ENCODE measurements at regions not wholly inside any gene's neighbourhood (a gene's known extent, or its start where the extent isn't known, plus 50 kb on each side); places are given as distances from the start of the nearest gene placed in this dataset.
A peak's percentile ranks its signal among the peaks of the same experiment; 100 is the strongest.
"Not testable (repeated sequence)": the region's sequence is repeated elsewhere in the genome, so short reads cannot be mapped to it uniquely, and the experiment has no call there.

DNA sequence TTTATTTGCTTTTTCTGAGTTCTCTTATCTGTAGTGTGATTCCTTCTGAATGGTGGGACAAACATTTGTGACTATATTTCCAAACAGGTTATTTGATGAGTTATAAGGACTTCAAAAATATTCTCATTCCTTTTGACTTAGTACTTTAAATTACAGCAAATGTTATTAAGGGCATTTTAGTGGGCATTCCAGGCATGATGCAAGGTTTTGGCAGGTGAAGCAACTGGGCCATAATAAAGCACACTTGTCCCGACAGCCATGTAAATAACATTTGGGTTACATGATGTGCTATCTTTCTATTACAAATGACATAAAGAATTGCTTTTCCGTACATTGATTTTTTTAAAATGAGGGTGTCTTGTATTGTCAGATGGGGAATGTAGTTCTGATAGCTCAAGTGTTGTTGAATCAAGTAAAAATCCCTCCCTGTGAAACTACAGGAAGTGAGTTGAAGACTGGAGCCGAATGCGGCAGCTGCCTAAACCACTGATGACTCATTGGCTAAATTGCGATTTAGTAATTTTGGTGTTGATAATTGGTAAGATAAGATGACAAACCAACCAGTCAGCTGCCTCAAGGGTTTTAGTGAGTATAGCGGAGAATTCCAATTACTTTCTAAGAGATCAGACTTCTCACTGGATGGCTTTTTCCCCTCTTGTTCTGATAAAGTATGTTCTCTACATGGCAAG is 231.3 kb upstream of the NPY start:
- peak; percentile 97 for DNase-seq (ENCODE audit: low read depth)

DNA sequence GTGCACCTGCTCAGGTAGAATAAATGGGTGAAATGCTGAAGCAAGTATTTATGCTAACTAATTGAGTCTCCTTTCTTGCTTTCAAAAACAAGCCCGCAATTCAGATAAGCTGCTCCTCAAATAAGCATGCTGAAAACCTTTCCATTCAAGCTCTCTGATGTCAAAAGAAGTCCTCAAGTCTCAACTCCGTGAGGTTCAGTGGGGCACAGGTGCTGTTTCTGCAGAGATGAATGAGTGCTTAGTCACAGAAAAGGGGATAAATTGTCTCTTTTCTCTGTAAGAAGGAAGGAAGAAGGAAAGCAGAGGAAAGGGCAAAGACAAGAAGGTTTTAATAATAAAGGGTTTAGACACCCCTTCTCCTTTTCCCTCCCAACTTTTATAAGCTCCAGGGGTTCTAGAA is 229.8 kb upstream of the NPY start:
- no peak for DNase-seq (ENCODE audit: low read depth)

DNA sequence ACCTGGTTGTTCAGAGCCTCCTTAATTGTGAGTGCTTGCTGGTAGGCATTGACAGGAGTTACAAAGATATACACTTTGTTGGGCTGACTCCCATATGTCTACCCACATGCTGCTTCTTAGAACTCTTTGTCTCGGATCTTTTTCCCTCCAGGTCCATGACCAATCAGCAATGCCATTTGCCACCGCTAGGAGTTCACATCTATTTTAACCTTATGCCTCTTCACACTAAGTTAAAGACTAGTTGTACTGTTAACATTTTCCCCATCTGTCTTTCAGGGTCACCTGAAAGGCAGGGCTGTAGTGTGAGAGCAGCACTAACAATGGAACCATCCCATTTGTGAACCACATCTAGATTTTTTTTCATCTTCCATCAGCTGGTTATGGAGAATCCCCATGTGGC is 226.7 kb upstream of the NPY start:
- DNase-seq (ENCODE audit: low read depth) = no peak

DNA sequence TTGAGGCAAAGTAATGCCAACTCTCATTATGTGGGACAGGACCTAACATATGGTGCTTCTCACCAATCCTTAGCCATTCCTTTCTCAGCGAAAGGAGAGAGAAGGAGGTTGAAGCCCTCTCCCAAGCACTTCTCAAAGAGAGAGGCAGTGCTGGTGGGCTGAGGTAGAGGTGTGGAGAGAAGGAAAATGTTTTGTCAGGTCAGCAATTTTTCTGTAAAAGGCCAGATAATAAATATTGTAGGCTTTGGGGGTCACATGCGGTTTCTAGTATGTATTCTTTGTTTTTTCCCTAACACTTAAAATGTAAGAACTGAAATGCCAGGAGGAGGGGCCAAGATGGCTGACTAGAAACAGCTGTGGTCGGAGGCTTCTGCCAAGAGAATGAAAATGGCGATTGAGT is 225.0 kb upstream of the NPY start:
- DNase-seq (ENCODE audit: low read depth) = no peak

DNA sequence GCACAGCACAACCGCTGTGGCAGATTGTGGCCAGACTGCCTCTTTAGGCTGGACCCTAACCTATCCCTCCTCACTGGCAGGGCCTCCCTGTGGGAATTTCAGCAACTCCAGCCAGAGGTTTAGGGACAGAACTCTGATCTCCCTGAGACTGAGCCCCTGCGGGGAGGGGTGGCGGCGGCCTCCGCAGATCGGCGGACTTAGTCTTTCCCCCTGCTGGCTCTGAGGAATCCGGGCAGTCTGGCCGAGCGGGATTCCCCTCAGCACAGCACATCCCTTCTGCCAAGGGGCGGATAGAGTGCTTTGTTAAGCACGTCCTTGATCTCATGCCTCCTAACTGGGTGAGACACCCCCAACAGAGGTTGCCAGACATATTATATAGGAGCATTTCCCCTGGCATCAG is 224.2 kb upstream of the NPY start:
- DNase-seq (ENCODE audit: low read depth) = no peak

DNA sequence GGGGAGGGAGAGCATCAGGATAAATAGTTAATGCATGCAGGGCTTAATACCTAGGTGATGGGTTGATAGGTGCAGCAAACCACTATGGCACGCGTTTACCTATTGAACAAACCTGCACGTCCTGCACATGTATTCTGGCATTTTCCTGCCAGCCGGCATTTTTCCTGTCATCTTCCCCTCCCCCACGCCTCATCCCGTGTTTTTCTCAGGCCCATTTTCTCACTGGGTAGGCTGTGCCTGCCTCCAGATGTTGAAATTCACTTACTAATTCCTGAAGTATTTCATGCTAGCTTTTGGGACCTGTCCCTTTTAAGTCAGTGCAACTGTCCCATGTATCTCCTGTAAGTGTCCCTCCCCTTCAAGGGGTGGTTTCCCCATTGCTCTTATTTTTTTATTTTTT is 220.3 kb upstream of the NPY start:
- no peak for DNase-seq (ENCODE audit: low read depth)

DNA sequence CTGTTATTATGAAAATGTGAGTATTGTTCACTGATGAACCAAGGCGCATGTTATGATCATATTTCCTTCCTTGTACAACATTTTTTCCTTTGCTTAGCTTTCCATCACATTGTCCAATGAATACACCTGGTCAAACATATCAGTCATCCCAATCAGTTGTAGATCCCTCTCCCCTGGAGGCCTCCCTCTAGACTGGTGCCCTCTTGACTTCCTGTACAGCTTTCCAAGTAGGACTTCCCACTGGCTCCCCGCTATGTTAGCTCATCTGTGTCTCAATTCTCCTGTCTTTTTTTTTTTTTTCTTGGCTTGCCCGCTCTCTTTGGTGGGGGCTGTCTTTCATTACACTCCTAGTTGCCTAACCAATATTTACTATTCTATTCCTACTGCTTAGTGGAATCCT is 214.2 kb upstream of the NPY start:
- DNase-seq (ENCODE audit: low read depth) = no peak

DNA sequence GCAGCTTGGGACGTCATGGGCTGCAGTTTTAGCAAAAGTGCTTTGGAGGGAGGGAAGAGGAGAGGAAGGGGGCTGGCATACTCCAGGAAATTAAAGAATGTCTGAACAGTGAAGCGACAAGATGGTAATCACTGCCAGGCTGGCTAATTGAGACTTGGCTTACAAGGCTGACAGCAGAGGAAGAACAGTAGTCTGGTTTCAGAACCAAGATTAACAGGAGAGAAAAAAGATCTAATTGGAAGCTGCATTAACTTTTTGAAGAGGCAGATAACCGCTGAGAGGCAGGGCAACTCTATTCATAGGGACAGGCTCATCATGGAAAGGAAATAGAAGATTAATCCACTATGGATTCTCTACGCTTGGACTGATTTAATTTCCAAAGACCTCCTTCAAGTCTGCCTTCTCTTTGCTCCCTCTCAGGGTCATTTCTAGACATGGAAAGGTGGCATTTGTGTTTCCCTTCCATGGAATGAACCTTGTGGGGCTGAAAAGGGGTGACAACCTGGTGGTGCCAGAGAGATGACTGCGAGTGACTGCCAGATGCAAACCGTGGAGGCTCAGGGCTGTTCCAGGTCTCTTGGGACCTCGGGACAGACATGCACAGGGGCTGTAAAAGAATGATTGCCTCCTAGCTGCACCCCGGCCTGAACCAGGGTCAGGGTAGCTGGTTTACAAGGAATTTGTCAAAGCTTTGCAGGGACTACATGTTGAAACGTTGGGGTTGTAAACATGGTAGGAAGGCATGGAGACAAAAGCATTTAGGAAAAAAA is 210.2 kb upstream of the NPY start:
- no peak for DNase-seq (ENCODE audit: low read depth)

DNA sequence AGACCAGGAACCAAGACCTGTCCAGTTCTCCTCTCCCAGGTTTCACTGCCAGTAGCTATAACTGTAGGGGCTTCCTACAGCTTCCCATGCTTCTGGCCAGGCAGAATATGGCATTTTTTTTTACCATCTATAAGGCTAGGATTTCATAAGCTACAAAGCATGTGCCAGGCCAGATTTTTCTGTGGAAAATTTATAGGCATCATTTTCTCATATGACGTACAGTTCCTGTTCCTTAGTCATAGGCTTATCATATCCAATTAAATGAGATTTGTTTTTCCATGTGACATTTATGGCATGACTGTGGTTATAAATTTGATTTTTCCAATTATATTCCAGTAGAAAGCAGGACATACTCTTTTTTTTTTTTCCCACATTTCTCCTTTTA is 208.6 kb upstream of the NPY start:
- DNase-seq (ENCODE audit: low read depth) = peak; percentile 51

DNA sequence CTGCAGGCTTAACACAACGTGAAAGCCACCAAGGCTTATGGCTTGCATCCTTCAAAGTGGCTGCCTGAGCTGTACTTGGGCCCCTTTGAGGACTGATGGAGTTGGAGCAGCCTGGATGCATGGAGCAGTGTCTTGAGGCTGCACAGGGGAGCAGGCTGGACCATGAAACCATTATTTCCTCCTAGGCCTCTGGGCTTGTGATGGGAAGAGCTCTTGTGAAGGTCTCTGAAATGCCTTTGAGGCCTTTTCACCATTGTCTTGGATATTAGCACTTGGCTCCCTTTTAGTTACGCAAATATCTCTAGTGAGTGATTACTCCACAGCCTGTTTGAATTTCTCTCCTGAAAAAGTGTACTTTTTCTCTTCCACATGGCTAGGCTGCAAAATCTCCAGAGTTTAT is 201.2 kb upstream of the NPY start:
- DNase-seq (ENCODE audit: low read depth) = no peak

DNA sequence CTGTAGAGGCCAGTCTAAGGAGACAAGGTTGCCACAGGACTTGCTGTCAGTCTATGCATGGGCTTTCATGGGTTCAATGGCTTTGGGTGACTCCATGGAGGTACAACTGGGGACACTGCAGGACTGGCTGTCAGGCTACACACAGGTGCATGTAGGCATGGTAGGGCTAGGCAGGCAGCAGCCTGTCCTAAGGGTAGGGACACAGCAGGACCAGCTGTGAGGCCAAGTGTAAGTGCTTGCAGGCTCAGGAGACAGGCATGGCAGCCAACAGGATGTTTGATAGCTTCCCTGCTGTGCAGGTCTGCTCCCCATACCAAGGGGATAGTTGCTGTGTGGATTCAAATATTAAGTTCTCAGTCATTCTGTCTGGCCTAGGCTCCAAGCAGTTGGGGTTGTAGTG is 181.0 kb upstream of the NPY start:
- DNase-seq (ENCODE audit: low read depth) = no peak

DNA sequence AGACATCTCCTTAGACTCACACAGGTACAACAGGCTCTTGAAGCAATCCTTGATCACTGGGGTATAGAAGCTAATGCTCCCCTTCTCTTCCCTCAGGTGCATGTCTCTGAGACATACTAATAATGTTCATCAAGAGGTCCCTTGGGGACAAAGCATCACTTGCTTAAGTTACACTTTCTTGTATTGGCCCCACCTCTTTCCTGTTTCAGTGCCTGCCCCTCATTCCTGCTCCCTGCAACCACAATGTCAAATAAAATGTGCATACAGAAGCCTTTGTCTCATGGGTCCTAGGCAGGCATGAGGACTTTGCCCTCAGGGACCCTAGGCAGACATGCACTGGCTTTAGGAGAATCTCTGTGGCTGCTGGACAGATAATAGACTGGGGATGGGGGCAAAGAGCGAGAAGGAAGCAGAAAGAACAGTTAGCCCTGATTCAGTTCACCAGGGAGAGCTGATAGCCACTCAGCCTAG is 175.0 kb upstream of the NPY start:
- DNase-seq (ENCODE audit: low read depth) = no peak

DNA sequence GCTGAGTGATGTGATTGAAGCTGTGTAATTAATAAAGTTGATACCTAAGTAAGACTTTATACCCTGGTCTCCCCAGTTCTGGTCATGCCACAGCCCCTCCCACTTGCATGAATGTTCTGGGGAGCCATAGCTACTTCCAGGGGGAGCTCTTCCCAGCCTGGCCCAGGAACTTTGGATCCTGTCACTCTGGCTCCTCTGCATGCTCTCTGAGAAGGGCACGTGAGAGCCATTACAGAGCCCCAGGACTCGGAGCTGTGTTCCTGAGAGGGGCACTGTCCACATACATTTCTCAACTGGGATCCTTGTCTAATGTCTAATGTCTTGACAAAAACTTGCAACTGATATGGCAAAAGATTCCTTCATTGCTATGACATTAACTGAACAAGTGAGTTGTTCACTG is 173.9 kb upstream of the NPY start:
- DNase-seq (ENCODE audit: low read depth) = no peak

DNA sequence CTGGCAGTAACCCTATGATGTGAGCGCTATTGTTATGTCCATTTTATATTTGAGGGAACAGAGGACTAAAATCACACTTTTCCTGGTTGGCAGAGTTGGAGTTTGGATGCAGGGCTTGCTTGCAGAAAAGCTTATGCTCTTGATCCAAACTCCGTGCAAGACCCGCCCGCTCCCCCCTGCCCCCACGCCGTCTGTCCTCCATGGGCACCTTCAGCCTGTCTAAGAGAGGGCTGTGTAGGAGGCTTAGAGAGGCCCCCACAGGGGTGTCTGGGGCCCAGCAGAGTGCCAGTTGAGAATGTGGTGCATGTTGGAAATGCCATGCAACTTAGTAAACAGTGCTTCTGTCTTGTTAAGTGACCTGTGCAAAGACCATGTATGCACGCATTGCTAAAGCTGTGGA is 170.5 kb upstream of the NPY start:
- no peak for DNase-seq (ENCODE audit: low read depth)

DNA sequence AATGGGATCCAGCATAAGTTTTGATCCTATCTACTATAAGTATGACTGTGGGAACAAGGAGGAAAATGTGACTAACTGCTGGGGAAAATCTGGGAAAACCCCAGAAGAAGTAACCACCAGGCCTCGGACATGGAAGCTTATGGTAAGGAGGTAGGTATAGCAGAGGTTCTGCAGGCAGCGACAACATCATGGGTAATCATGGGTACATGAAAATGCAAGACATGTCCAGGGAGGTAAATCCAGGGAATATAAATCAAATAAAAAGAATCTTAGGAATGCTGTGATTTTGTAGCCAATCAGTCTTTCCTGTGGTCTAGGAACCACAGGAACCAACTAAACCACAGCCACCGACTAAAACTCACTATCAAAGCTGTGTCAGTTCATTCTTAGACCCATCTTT is 168.3 kb upstream of the NPY start:
- peak; percentile 48 for DNase-seq (ENCODE audit: low read depth)

DNA sequence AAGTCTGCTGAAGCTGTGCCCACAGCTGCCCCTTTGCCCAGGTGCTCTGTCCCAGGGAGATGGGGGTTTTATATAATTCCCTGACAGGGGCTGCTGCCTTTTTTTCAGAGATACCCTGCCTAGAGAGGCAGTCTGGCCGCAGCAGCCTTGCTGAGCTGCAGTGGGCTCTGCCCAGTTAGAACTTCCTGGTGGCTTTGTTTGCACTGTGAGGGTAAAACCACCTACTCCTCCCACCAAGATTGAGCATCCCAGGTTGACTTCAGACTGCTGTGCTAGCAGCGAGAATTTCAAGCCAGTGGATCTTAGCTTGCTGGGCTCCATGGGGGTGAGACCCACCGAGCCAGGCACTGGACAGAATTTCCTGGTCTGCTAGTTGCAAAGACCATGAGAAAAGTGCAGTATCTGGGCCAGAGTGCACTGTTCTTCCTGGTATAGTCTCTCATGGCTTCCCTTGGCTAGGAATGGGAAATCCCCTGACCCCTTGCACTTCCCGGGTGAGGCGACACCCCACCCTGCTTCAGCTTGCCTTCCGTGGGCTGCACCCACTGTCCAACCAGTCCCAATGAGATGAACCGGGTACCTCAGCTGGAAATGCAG is 166.0 kb upstream of the NPY start:
- DNase-seq (ENCODE audit: low read depth) = not testable (repeated sequence)

DNA sequence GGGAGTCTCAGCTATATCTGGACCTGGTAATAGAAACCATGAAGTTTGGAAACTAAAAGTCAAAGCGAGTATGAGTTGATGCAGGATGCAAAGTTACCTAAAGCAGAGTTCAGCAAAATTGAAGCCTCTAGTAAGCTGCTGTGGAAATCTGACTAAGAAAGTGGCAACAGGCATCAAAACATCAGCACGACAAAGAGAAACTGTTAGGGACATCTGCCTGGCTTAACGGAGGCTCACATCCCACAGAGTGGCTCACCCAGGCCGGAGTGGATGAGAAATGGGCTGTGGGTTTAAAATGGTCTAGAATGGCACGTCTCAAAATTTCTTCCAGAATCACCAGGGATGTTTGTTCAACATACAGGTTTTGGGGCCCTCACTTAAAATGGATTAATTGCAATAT is 164.1 kb upstream of the NPY start:
- DNase-seq (ENCODE audit: low read depth) = no peak

DNA sequence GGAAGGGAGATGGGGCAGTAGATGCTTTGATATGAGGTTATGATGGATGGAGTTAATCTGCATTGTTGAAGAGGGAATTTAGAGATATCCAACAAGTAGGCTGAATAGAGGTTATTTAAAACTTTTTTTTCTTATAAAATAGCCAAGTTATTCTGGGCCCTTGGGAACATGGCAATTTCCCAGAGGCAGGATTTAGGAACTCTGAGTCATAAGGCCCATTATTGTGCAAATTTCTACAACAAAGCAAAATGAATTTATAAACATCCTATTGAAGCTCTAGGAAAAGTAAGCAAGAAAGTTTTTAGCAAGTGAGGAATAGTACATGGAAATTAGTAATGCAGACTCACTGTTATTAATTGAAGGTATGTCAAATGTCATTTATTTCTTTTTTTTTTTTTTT is 160.9 kb upstream of the NPY start:
- DNase-seq (ENCODE audit: low read depth) = no peak

DNA sequence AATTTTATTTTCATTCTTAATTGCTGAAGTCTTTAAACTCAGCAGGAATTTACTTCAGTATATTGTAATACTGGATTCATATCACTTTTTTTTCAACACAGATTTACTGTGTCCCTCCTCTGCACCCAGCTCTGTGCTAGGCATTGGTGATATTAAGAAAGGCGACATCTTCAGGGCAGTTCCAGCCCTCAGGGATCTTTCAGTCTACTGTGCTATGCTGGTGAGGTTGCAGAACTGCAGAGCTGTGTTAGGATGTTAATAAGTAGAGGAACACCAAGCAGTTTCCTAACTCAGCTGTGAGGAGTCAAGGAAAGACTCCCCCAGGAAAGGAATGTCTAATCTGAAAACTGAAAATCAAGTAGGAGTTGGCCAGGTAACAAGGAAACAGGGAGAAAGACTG is 158.2 kb upstream of the NPY start:
- no peak for DNase-seq (ENCODE audit: low read depth)

DNA sequence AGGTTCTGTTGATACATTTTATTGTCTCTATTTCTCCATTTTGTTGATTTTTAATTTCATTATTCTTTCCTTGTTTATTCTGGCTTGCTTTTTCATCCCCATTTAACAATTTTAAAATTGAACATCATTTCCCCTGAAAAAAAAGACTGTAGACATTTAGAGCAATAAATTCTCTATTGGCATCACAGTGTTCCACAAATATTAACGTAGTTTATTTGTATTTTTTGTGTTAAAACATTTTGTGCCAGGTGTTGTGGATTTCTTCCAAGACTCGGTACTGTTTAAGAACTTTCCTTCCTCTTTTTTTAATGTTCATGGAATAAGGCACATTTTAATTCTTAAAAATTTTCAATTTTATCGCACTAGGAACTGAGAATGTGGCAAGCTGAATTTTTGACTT is 156.1 kb upstream of the NPY start:
- DNase-seq (ENCODE audit: low read depth) = no peak

DNA sequence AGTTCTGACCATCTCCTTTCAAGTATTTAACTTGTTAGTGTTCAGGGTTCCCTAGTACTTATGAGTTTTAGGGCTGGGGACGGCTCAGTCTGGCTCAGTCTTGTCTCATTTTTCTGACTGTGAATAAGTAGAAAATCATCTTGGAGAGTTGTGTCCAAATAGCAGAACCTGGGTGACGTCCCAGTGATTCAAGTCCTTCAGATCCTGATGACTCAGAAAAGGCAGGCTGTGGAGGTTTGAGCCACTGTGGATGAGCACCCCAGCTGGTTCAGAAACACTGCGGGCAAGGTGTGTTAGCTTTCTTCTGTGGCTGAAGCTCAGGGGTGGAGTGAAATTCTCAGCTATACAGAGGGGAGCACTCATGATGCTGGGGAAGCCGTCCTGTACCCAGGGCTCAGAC is 154.4 kb upstream of the NPY start:
- peak; percentile 85 for DNase-seq (ENCODE audit: low read depth)

DNA sequence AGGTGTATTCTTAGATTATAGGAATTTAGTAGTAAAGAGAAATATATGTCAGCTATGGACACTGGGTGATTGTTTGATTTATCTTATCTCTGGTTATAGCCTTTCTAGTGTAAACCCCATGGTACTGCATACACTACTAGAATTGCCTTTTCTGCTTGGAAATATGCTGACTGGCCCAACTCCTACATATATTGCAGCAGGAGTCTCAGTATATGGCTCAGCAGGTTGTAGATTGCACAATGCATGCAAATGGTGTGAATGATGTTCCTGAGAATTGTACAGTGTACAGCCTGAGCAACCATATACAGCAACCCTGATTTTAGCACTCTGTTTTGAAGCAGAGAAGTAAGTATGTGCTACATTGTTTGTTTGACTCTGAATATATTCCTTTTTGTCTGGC is 153.4 kb upstream of the NPY start:
- no peak for DNase-seq (ENCODE audit: low read depth)

DNA sequence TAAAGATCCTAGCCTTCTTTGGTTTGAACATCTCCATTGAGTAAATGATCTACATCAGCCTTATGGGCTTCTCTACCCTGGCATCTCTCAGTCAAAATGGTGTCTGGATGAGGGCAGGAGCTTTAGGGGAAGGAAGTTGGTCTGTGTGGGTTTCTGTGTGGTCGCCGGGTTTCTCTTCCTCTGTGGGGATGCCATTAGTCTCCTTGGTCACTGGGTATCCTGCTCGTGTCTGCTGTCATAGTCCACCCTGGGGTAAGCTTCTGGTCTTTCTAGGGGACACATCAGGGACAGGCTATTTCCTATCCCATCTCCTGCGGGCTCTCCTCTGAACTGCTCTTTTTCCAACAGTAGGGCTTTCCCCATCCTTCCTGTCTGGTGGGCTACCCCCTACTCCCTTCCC is 150.3 kb upstream of the NPY start:
- DNase-seq (ENCODE audit: low read depth) = no peak
